NCI-H128 (cell line): ENCODE measurements at regions not wholly inside any gene's neighbourhood (a gene's known extent, or its start where the extent isn't known, plus 50 kb on each side); places are given as distances from the start of the nearest gene placed in this dataset.

Experiments
- DNase-seq: peaks from one replicate; lab custom pipeline; 2025; ENCODE audit not compliant: unreplicated experiment; lab: John Stamatoyannopoulos, UW

DNA sequence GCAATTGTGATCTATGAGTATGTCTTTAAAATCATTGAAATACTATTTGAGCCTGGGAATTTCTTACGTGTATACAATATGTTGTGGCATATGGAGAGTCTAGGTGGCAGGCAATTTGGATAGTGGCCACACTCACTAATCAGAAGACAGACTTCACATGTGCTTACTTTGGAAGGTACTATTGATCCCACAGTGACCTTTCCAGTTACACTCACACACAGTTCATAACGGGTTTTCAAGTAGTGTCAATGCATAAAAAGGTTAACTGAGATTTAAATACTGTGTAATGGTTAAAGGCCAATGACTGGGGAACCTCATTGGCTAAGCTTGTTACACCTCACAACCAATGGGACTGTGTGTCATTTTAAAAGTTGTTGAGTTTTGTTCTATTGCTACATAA, 783.2 kb downstream of the RPA4 start:
- no peak for DNase-seq

DNA sequence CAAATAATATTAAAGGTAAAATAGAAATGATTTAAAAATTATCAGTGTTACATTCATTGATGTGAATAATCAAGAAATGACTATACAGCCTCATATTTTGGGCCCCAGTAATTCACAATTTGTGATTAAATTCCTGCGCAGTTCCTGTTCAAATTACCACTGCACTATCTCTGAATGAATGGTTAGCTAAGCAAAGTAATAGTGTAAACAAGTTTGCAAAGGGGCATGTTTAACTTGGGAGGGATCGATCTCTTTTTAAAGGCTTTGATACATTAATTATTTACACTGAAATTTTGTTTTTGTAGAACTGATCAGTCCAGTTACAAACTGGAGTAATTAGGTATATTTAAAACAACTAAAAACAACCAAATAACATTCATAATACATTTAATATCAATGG, 784.4 kb downstream of the RPA4 start:
- no peak for DNase-seq

DNA sequence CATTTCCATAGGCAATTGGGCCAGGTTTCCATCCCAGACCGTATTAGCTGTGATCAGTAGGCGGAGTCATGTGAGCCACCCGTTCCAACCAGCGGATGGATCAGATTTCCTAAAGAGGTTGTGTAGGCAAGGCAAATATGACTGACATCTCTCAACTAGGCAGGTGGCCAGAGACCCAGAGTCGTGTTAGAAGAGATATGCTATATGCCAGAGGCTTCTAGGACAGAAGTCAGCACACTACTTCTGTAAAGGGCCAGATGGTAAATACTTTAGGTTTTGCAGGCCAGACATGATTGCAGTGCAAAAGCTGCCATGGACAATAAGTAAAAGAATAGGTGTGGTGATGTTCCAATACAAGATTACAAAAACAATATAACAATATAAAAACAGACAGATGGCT, 788.4 kb downstream of the RPA4 start:
- peak; percentile 60 for DNase-seq

DNA sequence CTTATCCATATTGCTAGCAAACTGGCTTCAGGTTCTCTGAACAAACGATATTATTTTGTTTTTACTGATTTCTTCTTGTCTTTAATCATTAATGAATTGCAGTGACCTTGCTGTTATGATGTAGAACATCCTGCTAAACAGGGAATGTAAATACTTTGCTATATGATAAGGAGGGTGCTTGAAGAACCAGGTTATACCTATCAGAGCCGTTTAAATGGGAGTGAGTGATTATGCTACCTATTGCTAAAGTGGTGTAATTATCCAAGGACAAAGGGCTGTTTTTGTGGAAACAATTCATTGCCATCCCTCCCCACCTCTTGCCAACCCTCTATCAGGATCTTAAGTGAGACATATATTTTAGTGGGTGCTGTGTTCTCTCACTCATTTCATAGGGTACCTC, 788.9 kb downstream of the RPA4 start:
- no peak for DNase-seq

DNA sequence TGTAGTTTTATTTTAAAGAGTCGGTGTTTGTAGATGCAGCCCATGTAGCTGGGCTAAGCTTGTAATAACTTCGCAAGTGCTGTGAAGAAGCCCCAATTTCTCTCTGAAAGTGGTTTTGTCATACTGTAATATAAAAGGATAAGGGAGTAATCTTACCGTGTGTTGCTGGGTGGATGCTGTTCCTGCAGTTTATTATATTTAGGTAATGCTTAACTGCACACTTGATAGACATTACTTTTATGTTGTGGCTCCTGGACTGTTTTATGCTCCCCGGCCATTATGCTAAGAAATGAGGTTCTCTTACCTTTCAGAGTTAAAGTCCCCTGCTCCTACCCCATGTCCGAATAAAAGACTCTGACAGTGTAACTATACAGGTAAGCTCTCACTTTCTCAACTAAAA, 789.4 kb downstream of the RPA4 start:
- DNase-seq = no peak

DNA sequence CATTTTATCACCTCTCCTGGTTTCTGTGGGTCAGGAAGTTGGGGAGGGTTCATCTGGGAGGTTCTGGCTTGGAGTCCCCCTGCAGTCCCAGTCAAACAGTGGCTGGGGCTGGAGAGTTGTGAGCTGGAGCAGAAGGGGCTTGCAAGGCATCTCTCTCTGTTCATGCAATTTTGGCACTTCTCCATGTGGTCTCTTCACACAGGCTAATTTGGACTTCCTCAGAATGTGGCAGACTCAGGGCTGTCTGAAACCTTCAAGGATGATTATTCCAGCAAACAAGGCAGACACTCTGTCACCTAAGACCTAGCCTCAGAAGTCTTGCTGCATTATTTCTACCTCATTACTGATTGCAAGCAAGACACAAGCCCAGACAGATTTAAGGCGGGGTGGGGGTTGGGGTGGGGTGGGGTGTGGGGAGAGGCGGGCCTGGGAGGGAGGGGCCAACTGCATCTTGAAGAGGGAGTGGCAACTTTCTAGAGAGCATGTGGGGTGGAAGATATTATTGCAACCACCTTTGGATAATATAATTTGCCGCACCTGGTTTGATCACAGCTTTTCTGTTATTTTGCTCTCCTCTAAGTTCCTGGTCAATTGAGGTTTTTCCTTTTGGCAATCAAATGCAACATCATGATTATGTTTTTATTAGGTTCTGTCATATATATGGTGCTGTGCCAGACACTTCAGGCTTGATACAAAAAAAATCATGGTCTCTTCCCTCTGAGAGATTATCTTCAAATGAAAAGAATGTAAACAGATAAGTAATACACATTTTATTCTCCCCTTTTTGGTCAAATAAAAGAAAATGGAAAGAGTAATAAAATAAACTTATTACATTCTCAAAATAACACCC, 799.5 kb downstream of the RPA4 start:
- no peak for DNase-seq

DNA sequence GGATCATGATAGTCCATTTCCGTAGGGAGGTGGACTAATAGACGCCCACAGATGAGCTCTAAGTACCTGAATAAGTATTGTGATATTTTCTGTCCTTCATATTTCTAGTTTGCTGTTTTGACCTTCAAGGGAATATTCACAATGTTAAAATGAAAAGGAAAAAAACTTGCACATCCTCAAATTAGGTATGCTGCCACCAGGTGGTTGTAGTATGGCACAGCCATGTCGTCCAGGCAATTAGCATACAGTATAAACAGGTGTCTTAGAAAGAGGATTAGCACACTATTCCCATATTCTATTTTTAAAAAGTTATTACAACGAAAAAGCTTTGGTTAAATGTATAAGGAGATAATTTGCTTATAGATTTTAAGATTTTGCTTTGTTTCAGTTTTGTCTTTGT, 802.0 kb downstream of the RPA4 start:
- no peak for DNase-seq

DNA sequence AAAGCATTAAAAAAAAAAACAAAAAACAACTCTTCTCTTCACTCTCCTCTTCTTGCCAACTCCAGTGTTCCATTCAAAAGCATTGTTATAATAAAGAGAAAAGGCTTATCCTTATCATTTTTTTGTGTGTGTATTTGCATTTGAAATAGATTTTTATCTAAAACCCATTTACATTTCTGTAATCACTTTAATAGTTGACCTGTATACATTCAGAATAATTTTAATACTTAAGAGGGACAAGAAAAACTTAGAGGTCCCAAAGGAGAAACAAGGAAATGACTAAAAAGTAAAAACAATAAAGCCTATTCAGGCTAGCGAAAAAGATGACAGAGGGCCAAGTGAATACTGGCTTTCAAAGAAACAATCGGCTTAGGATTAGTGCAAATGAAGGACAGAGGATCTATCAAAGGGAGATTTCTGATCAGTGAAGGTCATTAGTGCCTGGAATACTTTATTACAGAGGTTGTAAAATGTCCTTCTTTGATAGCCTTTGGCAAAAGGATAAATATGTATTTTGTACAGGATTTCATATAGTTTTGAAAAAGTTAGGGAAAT, 808.3 kb downstream of the RPA4 start:
- DNase-seq = no peak

DNA sequence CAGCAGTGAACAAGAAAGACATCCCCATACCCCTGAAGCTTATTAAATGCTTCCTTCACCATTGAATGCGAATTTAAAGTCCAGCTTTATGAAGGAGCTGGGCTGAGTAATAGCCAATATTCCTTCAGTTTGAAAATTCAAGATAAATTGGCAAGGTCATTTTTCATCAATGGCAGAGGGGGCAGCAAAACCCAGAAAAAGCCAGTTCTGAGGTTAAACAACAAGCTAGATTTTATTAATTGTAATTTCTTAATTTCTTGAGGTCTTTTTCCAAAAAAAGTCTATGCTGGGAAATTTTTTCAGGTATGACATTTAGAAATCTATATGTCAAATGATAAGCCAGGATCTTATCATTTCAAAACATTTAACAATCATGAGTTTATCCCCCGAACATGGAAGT, 808.9 kb downstream of the RPA4 start:
- DNase-seq = no peak

DNA sequence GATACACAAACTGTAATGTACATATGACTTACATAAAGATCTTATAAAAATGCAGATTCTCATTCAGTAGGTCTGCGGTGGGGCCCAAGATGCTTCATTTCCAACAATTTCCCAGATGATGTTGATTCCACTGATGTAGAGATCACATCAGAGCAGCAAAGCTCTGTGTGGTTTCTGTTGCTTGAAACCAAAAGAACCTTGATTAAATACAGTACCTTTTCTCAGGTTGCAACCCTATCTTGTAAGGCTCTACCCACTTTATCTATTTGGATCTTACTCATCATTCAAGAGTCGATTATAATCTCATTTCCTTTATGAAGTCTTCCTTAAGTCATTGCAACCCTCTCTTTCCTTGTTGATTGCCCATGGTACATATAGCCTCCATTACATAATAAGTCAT, 816.8 kb downstream of the RPA4 start:
- DNase-seq = no peak

DNA sequence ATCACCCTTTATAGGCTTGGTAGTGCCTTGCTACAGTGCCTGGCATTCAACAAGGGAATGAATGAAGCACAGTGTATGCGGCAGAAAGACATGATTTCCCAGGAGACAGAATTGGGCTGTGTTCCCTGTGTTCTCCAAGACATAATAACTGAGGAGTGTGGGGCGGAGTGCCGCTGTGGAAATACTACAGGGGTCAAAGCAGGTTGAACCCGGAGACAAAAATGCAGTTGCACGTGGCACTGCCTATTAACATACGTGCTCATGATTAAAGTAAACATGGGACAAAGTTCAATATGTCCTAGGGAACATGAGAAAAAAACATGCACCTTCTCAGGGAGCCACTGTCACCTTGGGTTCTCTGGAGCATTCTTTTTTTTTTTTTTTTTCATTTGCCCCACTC, 820.8 kb downstream of the RPA4 start:
- no peak for DNase-seq

DNA sequence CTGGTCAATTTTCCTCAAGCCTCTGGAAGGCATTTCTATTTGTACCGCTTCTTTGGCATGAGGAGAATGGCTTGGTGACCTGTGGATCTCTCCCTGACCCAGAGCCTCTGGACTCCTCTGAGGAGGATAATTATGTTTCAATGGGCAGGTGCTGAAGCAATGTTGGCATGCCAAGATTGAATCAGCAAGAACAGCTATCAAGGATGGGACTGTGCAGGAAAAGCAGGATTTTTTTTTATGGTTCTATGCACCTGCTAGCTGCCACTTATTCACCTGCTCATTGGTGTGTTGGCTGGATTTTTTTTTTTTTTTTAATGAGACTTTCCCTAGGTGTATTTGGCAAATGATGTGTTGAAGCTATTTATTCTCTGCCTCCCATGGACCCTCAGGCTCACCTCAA, 821.2 kb downstream of the RPA4 start:
- DNase-seq = no peak

DNA sequence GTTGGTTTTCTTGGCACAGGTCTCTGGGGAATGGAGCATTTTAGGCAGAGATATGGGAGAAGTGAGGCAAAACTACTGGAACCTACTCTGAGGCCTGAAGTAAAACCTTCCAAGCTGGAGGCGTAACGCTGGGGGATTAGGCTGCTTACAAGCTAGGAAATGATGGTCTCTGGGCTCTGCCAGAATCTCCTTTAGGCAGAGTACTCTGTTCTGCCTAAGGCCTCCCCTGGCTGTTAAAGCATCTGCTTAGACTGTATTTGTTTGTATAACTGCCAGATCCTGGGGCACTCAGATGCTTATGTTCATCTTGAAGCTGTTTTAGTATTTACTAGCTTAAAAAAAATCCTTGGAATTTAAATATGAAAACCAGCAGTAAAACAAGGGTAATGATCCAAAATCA, 822.2 kb downstream of the RPA4 start:
- DNase-seq = no peak

DNA sequence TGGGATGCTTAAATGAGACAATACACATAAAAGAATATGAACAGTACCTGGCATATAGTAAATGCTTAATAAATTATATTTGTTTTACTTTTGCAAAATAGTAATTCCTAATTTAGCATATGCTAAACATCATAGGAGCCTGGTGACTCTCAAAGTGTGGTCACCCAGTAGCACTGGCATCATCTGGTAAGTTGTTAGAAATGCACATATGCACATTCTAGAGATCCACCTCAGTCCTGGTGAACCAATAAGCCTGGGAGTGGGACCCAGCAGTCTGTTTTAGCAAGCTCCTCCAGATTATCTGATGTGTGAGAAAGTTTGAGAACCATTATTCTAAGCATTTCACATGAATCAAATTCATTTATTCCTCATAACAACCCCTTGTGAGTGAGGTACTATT, 830.4 kb downstream of the RPA4 start:
- no peak for DNase-seq

DNA sequence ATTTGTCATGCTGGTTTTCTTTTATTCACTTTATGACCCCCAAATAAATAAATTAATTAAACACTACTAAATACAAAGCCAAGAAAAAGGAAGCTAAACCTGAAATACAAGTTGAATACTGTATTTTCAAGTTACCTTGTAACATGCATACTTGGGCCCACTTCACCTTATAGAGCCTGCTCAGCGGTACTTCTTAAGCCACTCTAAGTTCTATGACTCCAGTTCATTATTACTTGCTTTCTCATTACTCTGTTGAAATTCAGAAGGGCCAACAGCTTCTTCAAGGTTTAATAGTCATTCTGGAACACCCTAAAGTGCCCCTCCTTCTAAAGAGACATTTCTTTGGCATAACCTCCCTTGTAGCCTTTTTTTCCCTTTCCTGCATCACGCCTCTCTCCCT, 844.5 kb downstream of the RPA4 start:
- no peak for DNase-seq

DNA sequence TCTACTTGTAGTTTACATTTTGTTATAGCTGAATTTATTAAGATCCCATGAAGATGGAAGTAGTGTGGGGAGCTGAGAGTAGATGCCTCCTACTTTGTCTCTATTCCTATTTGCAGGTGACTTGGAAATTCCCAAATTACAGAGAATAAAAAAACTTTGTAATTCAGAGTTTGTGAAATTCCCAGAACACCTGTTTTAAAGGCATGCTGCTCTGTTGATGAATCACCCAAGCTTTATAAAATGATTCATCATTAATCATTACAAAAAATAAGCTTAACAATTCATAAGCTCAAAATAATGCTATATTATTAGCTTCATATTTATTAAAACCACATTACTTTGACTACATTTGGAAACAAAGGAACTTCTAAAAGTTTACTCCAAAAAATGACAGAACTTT, 856.3 kb downstream of the RPA4 start:
- no peak for DNase-seq

DNA sequence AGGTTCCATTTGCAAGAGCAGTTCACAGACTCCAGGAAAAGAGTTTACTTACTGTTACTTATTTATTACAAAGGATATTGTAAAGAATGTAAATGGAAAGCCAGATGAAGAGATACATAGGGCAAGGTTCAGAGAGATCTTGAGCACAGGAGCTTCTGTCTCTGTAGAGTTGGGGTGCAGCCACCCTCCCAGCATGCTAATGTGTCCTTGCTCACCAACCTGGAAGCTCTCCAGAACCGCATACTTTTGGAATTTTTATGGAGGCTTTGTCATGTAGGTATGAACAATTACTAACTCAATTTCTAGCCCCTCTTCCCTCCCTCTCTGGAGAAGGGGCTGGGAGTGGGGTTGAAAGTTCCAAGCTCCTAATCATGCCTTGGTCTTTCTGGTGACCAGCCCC, 857.2 kb downstream of the RPA4 start:
- no peak for DNase-seq

DNA sequence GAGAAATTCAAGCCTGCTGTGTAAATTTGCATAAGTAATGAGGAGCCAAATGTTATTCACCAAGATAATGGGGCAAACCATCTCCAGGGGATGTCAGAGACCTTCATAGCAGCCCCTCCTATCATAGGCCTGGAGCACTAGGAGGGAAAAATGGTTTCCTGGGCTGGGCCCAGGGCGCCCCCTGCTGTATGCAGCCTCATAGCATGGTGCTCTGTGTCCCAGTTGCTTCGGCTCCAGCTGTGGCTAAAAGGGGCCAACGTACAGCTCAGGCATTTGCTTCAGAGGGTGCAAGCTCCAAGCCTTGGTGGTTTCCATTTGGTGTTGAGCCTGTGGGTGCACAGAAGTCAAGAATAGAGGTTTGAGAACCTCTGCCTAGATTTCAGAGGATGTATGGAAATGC, 859.3 kb downstream of the RPA4 start:
- no peak for DNase-seq

DNA sequence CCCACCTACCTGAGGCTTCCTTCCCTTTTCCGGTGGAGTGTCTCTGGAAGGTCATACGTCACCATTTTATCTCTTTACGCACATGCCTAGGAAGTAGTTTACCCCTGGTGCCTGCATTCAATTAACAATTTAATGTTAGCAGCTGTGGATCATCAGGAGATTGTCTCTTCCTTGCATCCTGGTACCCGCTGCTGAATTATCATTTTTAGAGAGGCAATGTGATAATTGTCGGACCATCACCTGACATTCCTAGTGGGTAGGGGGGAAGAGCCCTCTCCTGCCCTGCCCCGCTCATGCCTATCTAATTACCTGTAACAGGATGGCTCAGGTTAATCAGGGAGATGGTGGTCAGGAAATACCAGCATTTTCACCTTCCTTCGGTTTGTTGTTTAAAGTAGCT, 863.6 kb downstream of the RPA4 start:
- DNase-seq = no peak

DNA sequence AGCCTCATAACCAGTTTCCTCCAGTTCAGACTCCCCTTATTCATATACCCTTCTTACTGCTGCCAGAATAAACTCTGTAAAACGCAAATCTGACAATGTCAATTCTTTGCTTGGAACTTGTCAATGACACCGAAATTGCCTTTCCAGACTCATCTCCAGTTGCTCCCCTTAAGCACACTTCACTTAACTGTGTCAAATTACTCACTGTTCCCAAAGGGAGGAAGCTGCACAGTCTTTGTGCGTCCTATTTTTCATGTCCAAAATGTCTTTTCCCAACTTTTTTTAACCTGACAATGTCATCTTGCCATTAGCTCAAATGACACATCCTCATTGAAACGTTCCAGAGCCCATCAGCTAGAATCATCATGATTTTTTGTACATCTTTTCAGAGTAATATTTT, 867.3 kb downstream of the RPA4 start:
- DNase-seq = no peak

DNA sequence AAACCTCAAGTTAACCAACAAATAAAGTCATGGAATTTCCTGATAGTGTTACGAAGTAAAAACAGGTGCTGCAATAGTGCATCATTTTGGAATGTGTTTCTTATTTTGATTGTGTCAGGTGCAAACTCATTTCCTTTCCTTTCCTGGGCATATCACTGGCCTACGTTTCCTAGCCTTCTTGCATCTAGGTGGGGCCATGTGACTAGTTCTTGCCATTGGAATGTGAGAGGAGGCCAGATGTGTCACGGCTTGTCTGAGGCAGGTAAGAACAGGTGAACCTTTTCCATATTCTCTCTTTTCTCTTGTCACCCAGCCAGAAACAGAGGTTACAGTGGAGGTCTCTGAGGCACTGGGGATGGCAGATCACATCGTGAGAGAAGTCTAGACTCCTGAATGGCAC, 868.0 kb downstream of the RPA4 start:
- no peak for DNase-seq

DNA sequence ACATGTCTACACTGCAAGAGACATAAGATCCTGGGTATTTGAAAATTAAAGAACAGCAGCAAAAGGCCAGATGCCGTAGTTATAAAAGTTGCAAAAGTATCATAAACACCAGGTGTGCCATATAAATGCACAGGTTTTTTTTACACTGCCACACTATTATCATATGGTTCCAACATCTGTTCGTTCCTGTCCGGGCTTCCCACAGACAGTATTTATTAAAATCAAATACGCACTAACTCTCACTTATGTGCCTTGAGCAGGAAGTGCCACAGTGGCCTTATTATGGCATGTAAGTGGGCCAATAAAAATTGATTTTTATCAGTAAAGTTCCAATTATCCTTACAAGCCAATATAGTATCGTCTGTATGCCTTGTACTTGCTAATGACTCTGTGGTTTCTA, 873.2 kb downstream of the RPA4 start:
- DNase-seq = no peak

DNA sequence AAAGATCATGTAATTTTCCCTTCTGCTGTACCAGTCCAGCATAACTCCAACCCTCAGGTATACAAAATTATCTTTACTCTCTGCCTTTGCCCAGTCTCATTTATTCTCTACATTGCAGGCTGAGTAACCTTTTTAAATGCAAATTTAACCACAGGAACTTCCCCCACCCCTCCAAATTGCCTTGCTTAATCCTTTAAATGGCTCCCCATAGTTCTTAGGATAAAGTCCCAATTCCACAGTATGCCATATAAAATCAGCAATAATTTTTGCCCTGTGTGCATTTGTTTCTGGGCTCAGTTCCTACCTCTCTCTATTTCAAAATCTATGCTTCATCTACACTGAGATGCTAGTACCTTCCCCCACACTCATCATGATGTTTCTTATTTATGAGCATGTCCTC, 879.7 kb downstream of the RPA4 start:
- no peak for DNase-seq
